OCI-M1 (cell line): ENCODE measurements at regions not wholly inside any gene's neighbourhood (a gene's known extent, or its start where the extent isn't known, plus 50 kb on each side); places are given as distances from the start of the nearest gene placed in this dataset.

Experiments used
- DNase-seq: peaks from one replicate; lab custom pipeline; 2025; lab: John Stamatoyannopoulos, UW

- no peak for DNase-seq
Measured at GRCh38 chr9:25613709-25614108, 64.5 kb downstream of the TUSC1 start.

DNA sequence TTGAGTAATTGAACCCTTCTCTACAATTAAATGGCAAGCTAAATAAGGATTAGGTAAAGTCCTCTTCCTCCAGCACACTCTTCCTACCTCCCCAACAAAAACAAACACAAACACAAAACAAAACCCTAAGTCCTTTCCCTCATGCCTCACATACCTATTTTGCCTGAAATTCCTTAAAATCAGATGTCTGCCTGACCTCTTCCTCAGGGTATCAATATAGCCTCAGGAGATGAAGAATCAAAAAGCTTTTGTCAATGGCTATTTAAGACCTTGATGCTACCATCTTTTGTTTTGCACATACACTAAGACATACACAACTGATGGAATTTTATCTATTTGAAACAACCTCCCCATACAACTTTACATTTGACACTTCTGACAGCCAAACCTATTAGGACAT is 75.1 kb downstream of the TUSC1 start:
- DNase-seq: no peak

- DNase-seq: no peak
Measured at GRCh38 chr9:25602400-25603044, 75.7 kb downstream of the TUSC1 start.

- DNase-seq: peak; percentile 32
Measured at GRCh38 chr9:25600501-25600900, 77.7 kb downstream of the TUSC1 start.

GRCh38 chr9:25584611-25585010 is 93.6 kb downstream of the TUSC1 start:
- no peak for DNase-seq

GRCh38 chr9:25573281-25573680 is 105.0 kb downstream of the TUSC1 start:
- no peak for DNase-seq

GRCh38 chr9:25571491-25571890 is 106.8 kb downstream of the TUSC1 start:
- no peak for DNase-seq

GRCh38 chr9:25570802-25571201 is 107.4 kb downstream of the TUSC1 start:
- DNase-seq: no peak

- DNase-seq: no peak
Measured at GRCh38 chr9:25562101-25562500, 116.1 kb downstream of the TUSC1 start.

- DNase-seq: no peak
Measured at GRCh38 chr9:25557645-25558300, 120.5 kb downstream of the TUSC1 start.

GRCh38 chr9:25556540-25556939 is 121.7 kb downstream of the TUSC1 start:
- no peak for DNase-seq

GRCh38 chr9:25548847-25549246 is 129.4 kb downstream of the TUSC1 start:
- no peak for DNase-seq

DNA sequence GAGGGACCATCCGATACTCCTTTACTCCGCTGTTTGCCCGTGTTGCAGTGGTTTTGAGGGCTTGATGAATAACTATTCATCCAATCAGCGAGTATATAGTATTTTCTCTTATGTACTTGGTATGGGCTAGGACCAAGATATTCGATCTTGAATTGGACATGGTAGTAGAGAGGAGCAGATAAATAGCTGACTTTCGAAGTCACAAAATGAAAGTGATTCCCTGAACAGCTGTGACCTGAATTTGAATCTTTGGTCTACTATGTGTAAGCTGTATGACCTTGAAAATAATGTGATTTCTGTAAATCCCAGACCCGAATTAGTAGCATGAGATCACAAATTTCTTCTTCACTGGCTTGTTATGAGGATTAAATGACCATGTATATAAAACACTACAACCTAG is 134.4 kb downstream of the TUSC1 start:
- DNase-seq: no peak

DNA sequence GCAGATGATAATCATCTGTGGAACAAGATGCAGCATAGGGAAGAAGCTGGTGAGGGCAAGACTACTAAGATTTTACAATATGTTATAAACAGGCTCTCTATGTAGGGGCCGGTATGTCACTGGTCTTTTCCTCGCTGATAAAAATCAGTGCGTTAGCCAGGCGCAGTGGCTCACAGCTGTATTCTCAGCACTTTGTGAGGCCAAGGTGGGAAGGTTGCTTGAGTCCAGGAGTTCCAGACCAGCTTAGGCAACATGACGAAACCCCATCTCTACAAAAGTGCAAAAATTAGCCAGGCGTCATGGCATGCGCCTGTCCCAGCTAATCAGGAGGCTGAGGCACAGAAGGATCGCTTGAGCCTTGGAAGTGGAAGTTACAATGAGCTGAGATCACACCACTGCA is 135.9 kb downstream of the TUSC1 start:
- DNase-seq: no peak

GRCh38 chr9:25537808-25538207 is 140.4 kb downstream of the TUSC1 start:
- peak; percentile 33 for DNase-seq

DNA sequence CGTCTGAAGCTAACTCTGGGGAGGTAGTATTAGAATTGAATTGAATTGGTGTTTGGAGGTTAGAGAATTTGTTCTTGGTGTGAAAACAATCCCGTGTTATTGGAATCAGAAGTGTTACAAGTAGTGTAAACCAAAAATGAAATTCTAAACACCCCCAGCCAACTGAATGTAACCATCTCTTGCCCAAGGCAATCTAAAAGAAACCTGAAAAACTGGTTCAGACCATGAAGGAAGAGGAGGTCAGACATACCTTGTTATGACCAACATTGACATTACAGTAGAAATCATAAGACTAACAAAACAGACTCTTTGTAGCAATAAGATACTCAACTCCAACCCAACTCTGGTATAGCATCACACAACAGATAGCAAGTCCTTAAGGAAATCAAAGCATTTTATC is 159.0 kb downstream of the TUSC1 start:
- DNase-seq: no peak

DNA sequence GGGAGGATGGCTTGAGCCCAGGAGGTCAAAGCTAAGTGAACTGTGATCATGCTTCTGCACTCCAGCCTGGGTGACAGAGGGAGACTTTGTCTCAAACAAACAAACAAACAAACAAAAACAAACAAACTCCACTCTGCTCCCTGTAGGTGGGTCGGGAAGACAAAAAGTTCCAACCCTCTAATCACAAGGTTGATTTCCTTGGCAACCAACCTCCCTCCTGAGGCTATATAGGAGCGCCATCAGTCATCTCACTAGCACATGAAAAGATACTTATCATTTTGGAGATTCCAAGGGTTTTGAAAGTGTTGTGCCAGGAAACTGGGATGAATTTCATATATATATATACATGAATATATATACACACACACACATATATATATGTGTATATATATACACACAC is 160.5 kb downstream of the TUSC1 start:
- no peak for DNase-seq

DNA sequence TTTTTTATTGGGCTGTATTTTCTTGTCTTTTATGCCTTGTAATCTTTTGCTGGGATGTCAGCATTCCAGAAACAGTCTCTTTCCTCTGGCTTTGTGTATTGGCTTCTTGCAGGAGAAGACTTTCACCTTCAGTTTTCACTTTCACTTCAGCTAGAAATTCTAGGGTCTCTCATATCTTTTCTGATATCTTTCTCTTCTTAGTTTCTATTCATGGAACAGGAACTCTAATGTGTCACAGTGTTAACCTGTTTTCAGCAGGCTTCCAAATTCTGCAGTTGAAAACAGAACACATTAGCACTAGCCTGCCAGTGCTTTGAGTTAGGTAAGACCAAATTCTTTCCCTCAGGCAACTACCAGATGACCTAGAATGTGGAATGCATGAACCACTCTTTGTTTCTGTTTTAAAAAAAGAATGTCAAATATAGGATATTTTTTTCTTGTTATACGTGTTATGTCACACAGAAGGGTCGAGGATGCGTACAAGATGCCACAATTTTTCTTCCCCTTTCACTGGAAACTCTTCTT is 164.7 kb downstream of the TUSC1 start:
- DNase-seq: peak; percentile 55

DNA sequence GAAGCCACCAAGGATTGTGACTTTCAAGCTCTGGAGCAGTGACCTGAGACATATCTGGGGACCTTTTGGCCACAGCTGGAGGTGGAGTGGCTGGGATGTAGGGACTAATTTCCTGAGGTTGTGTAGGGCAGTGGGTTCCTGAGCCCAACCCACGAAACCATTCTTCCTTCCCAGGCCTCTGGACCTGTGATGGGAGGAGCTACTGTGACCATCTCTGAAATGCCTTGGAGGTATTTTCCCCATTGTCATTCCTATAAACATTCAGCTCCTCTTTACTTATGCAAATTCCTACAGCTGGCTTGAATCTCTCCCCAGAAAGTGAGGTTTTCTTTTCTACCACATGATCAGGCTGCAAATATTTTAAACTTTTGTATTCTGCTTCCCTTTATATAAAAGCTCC is 172.6 kb downstream of the TUSC1 start:
- DNase-seq: no peak

GRCh38 chr9:25481372-25481771 is 196.9 kb downstream of the TUSC1 start:
- no peak for DNase-seq

DNA sequence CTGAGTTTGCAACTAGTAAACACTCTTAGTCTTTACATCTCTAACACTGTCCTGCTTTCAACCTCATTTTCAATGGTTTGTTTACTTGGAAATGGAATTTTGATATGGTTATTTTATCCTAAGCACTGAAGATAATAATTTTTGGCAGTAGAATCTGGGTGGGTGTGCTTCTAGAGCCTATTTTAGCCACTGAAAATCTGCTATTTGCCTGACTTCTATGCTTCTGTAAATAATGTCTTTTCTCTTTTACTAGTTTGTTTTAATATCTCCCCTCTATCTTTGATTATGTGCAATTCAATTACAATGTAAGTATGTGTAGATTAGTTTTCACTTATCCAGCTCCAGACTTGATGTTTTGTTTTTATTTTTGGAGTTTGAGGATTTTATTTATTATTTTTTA is 197.5 kb downstream of the TUSC1 start:
- no peak for DNase-seq

- DNase-seq: peak; percentile 5
Measured at GRCh38 chr9:25472681-25473080, 205.6 kb downstream of the TUSC1 start.

- DNase-seq: no peak
Measured at GRCh38 chr9:25472085-25472607, 206.1 kb downstream of the TUSC1 start.

DNA sequence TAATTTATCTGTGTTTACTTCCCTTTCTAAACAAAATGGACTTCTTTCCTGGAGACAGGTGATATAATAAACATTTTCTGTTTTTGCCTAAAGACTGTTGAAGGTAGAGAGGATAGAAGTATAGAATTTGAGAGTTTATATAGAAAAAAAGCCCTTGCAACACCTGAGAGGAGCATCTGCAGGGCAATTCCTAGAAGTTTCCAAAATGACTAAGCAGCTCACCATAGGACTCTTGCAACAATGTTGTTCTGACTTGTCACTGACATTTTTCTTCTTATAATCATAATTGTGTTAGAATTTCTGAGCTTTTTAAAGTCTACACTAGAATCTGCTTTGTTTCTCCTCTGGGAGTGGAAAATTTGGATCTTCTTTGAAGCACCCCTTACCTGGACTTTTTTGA is 216.8 kb downstream of the TUSC1 start:
- DNase-seq: no peak
